H1 (cell line): ENCODE measurements at regions not wholly inside any gene's neighbourhood (a gene's known extent, or its start where the extent isn't known, plus 50 kb on each side); places are given as distances from the start of the nearest gene placed in this dataset.

Experiments used
- CTCF ChIA-PET: fragments of 300-600 bp; sonication (Branson Sonifier 250); formaldehyde crosslinking; loops from one replicate; lab custom pipeline; 2021; ENCODE audit not compliant: partially characterized antibody; lab: Charles Lee
- POLR2A ChIA-PET: fragments of 300-600 bp; sonication (Branson Sonifier 250); formaldehyde crosslinking; loops from one replicate; lab custom pipeline; 2021; ENCODE audit warnings: inconsistent platforms; ENCODE audit not compliant: partially characterized antibody; lab: Charles Lee
- DNase-seq, 2 experiments: peaks; one replicate each; pipeline versions ENCODE4 v3.0.0 to v3.0.0-alpha.2; 2010 to 2022; ENCODE audit warnings: low spot score in 2 of 2, low read depth in 1 of 2, mixed read lengths in 1 of 2
- FAIRE-seq: peaks from 2 replicates; lab custom pipeline; 2011; peaks lifted over from hg19 to GRCh38; lab: Jason Lieb, UNC
- H2AFZ ChIP-seq: 2 replicates; pipeline ENCODE4 v1.8.1; 2012; ENCODE audit warnings: low read length, inconsistent platforms
- H2AK5ac ChIP-seq: 2 replicates; pipeline ENCODE4 v1.6.1; 2013; ENCODE audit warnings: low read depth, low read length
- H2BK120ac ChIP-seq: replicated peaks from 2 replicates; pipeline ENCODE3; 2013; ENCODE audit warnings: low read depth, low read length, inconsistent platforms
- H2BK12ac ChIP-seq: 2 replicates; pipeline ENCODE4 v1.6.1; 2013; ENCODE audit warnings: low read depth, low read length
- H2BK15ac ChIP-seq: 2 replicates; pipeline ENCODE4 v1.6.1; 2013; ENCODE audit warnings: low read length
- H2BK20ac ChIP-seq: 2 replicates; pipeline ENCODE4 v1.6.1; 2013; ENCODE audit warnings: low read length
- H2BK5ac ChIP-seq: 2 replicates; pipeline ENCODE4 v1.6.1; 2013; ENCODE audit warnings: low read depth, low read length
- H3K14ac ChIP-seq: 2 replicates; pipeline ENCODE4 v1.6.1; 2013; ENCODE audit warnings: inconsistent platforms; ENCODE audit not compliant: insufficient read length
- H3K18ac ChIP-seq: 2 replicates; pipeline ENCODE4 v1.6.1; 2013; ENCODE audit warnings: low read length; ENCODE audit errors: extremely low read depth
- H3K23ac ChIP-seq: 2 replicates; pipeline ENCODE4 v1.6.1; 2013; ENCODE audit warnings: inconsistent platforms; ENCODE audit not compliant: insufficient read length
- H3K23me2 ChIP-seq: 2 replicates; pipeline ENCODE4 v1.6.1; 2013; ENCODE audit warnings: low read depth, low read length
- H3K27ac ChIP-seq: 2 replicates; pipeline ENCODE4 v1.6.1; 2011; ENCODE audit warnings: low read depth, low read length, inconsistent platforms
- H3K27me3 ChIP-seq, 4 experiments: replicated peaks in 1 of 4; 1 replicate in 1 of 4; 2 replicates in 3 of 4; pipeline versions ENCODE4 v1.6.1 to v1.8.1; 2011 to 2013; ENCODE audit warnings: low read length in 3 of 4, mild to moderate bottlenecking in 3 of 4, inconsistent platforms in 2 of 4, mixed read lengths in 2 of 4, moderate library complexity in 1 of 4; ENCODE audit not compliant: control insufficient read depth in 3 of 4, insufficient read depth in 3 of 4; ENCODE audit errors: extremely low read depth in 1 of 4
- H3K36me3 ChIP-seq, 4 experiments: 2 replicates each; pipeline versions ENCODE4 v1.6.1 to v1.8.1; 2011 to 2013; ENCODE audit warnings: mild to moderate bottlenecking in 4 of 4, low read length in 3 of 4, moderate library complexity in 2 of 4, control low read depth in 1 of 4, inconsistent platforms in 1 of 4; ENCODE audit not compliant: insufficient read depth in 4 of 4, control insufficient read depth in 2 of 4
- H3K4ac ChIP-seq: replicated peaks from 2 replicates; pipeline ENCODE3; 2013; ENCODE audit warnings: low read length, low read depth, mixed read lengths, inconsistent platforms; ENCODE audit not compliant: insufficient read length
- H3K4me1 ChIP-seq, 4 experiments: replicated peaks in 1 of 4; 1 replicate in 1 of 4; 2 replicates in 3 of 4; pipeline versions ENCODE4 v1.6.1 to v1.8.1; 2011 to 2013; ENCODE audit warnings: low read length in 3 of 4, inconsistent platforms in 2 of 4, mixed read lengths in 1 of 4; ENCODE audit not compliant: insufficient read depth in 4 of 4, control insufficient read depth in 3 of 4
- H3K4me2 ChIP-seq, 2 experiments: 2 replicates each; pipeline versions ENCODE4 v1.6.1 to v1.8.1; 2011 to 2013; ENCODE audit warnings: low read depth in 2 of 2, low read length in 2 of 2, control low read depth in 1 of 2, inconsistent platforms in 1 of 2, mild to moderate bottlenecking in 1 of 2; ENCODE audit not compliant: insufficient read depth in 1 of 2
- H3K4me3 ChIP-seq, 4 experiments: fragments of 200-600, 300-600 bp in 1 of 4; sonication (generic), shearing (Covaris generic), sonication (Bioruptor Twin) in 1 of 4; 2 replicates each; pipeline versions ENCODE4 v1.5.1 to v1.8.1; 2011 to 2016; ENCODE audit warnings: low read length in 4 of 4, low read depth in 3 of 4, control low read depth in 2 of 4, inconsistent platforms in 2 of 4, mild to moderate bottlenecking in 2 of 4, mixed read lengths in 1 of 4, moderate library complexity in 1 of 4; ENCODE audit not compliant: insufficient read depth in 2 of 4; ENCODE audit errors: extremely low read depth in 1 of 4
- H3K56ac ChIP-seq: replicated peaks from 2 replicates; pipeline ENCODE3; 2013; ENCODE audit warnings: low read depth, mild to moderate bottlenecking, mixed read lengths, low read length, inconsistent platforms; ENCODE audit not compliant: insufficient read length
- H3K79me1 ChIP-seq: 2 replicates; pipeline ENCODE4 v1.6.1; 2013; ENCODE audit warnings: low read depth, low read length, control low read depth
- H3K79me2 ChIP-seq, 2 experiments: 2 replicates each; pipeline versions ENCODE4 v1.6.1 to v1.8.1; 2012 to 2013; ENCODE audit warnings: low read length in 2 of 2, mild to moderate bottlenecking in 2 of 2, inconsistent platforms in 1 of 2; ENCODE audit not compliant: insufficient read depth in 2 of 2, control insufficient read depth in 1 of 2
- H3K9ac ChIP-seq, 4 experiments: replicated peaks in 1 of 4; 1 replicate in 1 of 4; 2 replicates in 3 of 4; pipeline versions ENCODE4 v1.6.1 to v1.8.1; 2011 to 2013; ENCODE audit warnings: low read depth in 3 of 4, low read length in 3 of 4, control low read depth in 2 of 4, mild to moderate bottlenecking in 2 of 4, moderate library complexity in 2 of 4, inconsistent platforms in 1 of 4; ENCODE audit errors: extremely low read depth in 1 of 4
- H3K9me3 ChIP-seq, 2 experiments: 2 replicates each; pipeline versions ENCODE4 v1.6.1 to v1.8.1; 2012 to 2013; ENCODE audit warnings: mild to moderate bottlenecking in 2 of 2, moderate library complexity in 2 of 2, control low read depth in 1 of 2, inconsistent platforms in 1 of 2, low read depth in 1 of 2, low read length in 1 of 2, mixed read lengths in 1 of 2; ENCODE audit not compliant: insufficient read depth in 2 of 2
- H4K20me1 ChIP-seq, 2 experiments: replicated peaks in 1 of 2; 2 replicates each; pipeline versions ENCODE3 to v1.8.1; 2011 to 2013; ENCODE audit warnings: inconsistent platforms in 2 of 2, low read length in 2 of 2, mild to moderate bottlenecking in 1 of 2; ENCODE audit not compliant: insufficient read depth in 2 of 2, control insufficient read depth in 1 of 2
- H4K5ac ChIP-seq: 2 replicates; pipeline ENCODE4 v1.6.1; 2013; ENCODE audit warnings: low read length, low read depth, mixed read lengths, inconsistent platforms; ENCODE audit not compliant: insufficient read length
- H4K8ac ChIP-seq: 2 replicates; pipeline ENCODE4 v1.8.0; 2013; ENCODE audit warnings: mild to moderate bottlenecking, moderate library complexity, low read length, inconsistent platforms; ENCODE audit not compliant: insufficient read depth; ENCODE audit errors: extremely low read depth
- H4K91ac ChIP-seq: replicated peaks from 2 replicates; pipeline ENCODE3; 2013; ENCODE audit warnings: low read length, mixed read lengths, inconsistent platforms; ENCODE audit not compliant: insufficient read length
- ASH2L ChIP-seq: fragments of 200-600, 300-600 bp; sonication (generic); IDR thresholded peaks from one replicate; pipeline ENCODE4 v1.7.1; 2017; ENCODE audit warnings: low read length
- ATF2 ChIP-seq: IDR thresholded peaks from 2 replicates; pipeline ENCODE4 v1.6.1; 2012; ENCODE audit warnings: low read length, inconsistent platforms
- FOSL1 ChIP-seq: IDR thresholded peaks from 2 replicates; pipeline ENCODE4 v1.6.1; 2011; ENCODE audit warnings: mild to moderate bottlenecking, low read depth, low read length, moderate library complexity; ENCODE audit not compliant: insufficient read depth
- GABPA ChIP-seq: IDR thresholded peaks from 2 replicates; pipeline ENCODE4 v1.6.1; 2011; ENCODE audit warnings: mild to moderate bottlenecking, low read length, moderate library complexity, borderline replicate concordance; ENCODE audit not compliant: insufficient read depth
- HDAC2 ChIP-seq, 2 experiments: fragments of 300-600 bp in 1 of 2; sonication (generic) in 1 of 2; IDR thresholded peaks; 2 replicates each; pipeline ENCODE4 v1.6.1; 2011 to 2012; ENCODE audit warnings: low read depth in 2 of 2, low read length in 2 of 2, mild to moderate bottlenecking in 2 of 2, moderate library complexity in 2 of 2, borderline replicate concordance in 1 of 2, inconsistent platforms in 1 of 2
- POLR2AphosphoS5 ChIP-seq: IDR thresholded peaks from 2 replicates; pipeline ENCODE4 v1.6.1; 2011; ENCODE audit warnings: low read depth, low read length
- POU5F1 ChIP-seq: IDR thresholded peaks from 2 replicates; pipeline ENCODE4 v1.6.1; 2011; ENCODE audit warnings: low read depth, mild to moderate bottlenecking, low read length, moderate library complexity
- RNF2 ChIP-seq: fragments of 200-900, 300-1000 bp; sonication (generic); IDR thresholded peaks from 2 replicates; pipeline ENCODE4 v1.7.1; 2016; ENCODE audit warnings: borderline replicate concordance, low read depth, mild to moderate bottlenecking, antibody characterized with exemption, low read length; ENCODE audit not compliant: poor library complexity, severe bottlenecking; ENCODE audit errors: missing control alignments
- SP1 ChIP-seq: IDR thresholded peaks from 2 replicates; pipeline ENCODE4 v1.6.1; 2011; ENCODE audit warnings: low read depth, low read length
- SP2 ChIP-seq: IDR thresholded peaks from 2 replicates; pipeline ENCODE4 v1.6.1; 2012; ENCODE audit warnings: mild to moderate bottlenecking, low read length, inconsistent platforms
- SP4 ChIP-seq: IDR thresholded peaks from 2 replicates; pipeline ENCODE4 v1.6.1; 2012; ENCODE audit warnings: low read length, inconsistent platforms
- TAF1 ChIP-seq: IDR thresholded peaks from 2 replicates; pipeline ENCODE4 v1.6.1; 2011; ENCODE audit warnings: mild to moderate bottlenecking, low read depth, low read length
- TCF12 ChIP-seq: IDR thresholded peaks from 2 replicates; pipeline ENCODE4 v1.6.1; 2011; ENCODE audit warnings: low read depth, mild to moderate bottlenecking, low read length
- WGBS, 2 experiments: shearing (Covaris generic) in 1 of 2; methylation state at CpG; one replicate each; pipeline versions ENCODE4 v1.1.6 to v1.1.7; 2013 to 2015; ENCODE audit warnings: low lambda C conversion rate in 2 of 2, mixed read lengths in 2 of 2, inconsistent platforms in 1 of 2, low coverage in 1 of 2, missing lambda C conversion rate in 1 of 2; ENCODE audit not compliant: insufficient replicate concordance in 2 of 2, insufficient coverage in 1 of 2, insufficient read length in 1 of 2; ENCODE audit errors: extremely low coverage in 1 of 2, missing lambda C conversion rate in 1 of 2; 5-methylcytosine and 5-hydroxymethylcytosine counted together

GRCh38 chr16:11465675-11466074, 120.4 kb downstream of the RMI2 start:
- no peak overlapping the region for H3K4ac ChIP-seq
- no peak overlapping the region for H2BK120ac ChIP-seq
- H2AK5ac ChIP-seq: no peak overlapping the region
- no peak overlapping the region for H2AFZ ChIP-seq
- no peaks in the 10 kb centered on the region for H4K20me1 ChIP-seq
- H2BK5ac ChIP-seq: no peak overlapping the region
- no peaks in the 10 kb centered on the region; the same call in 1 of the 2 replicates for H3K79me1 ChIP-seq
- no peak overlapping the region for H3K56ac ChIP-seq
- H3K27ac ChIP-seq: no peak overlapping the region
- H3K14ac ChIP-seq: no peak overlapping the region
- H3K4me1 ChIP-seq: no peaks in the 10 kb centered on the region
- no peaks in the 10 kb centered on the region for H3K23me2 ChIP-seq
- H3K9me3 ChIP-seq: no peaks in the 10 kb centered on the region
- H3K9ac ChIP-seq: no peak overlapping the region
- no peak overlapping the region for H2BK20ac ChIP-seq
- H3K18ac ChIP-seq: no peak overlapping the region
- H4K5ac ChIP-seq: no peak overlapping the region
- no peak overlapping the region for H4K91ac ChIP-seq
- H3K23ac ChIP-seq: no peak overlapping the region
- no peak for DNase-seq
- H3K4me2 ChIP-seq: no peak overlapping the region
- 94 to 100% methylated on average over 2 to 5 of the region's 5 CpGs for WGBS, 2 experiments
- FAIRE-seq: no peak
- no peaks in the 10 kb centered on the region for H3K79me2 ChIP-seq
- ChIA-PET POLR2A (interaction anchor here (0.7 to 0.8 kb wide), 2 partner anchors 26 to 28 kb away, joined by 3 read pairs; no protein-coding TSS in a partner anchor), CTCF (interaction anchor here (0.6 to 1.2 kb wide), 3 partner anchors 57 to 208 kb away, joined by 3 read pairs; no protein-coding TSS in a partner anchor)
- no peaks in the 10 kb centered on the region for H3K27me3 ChIP-seq
- H2BK12ac ChIP-seq: no peak overlapping the region
- H3K4me3 ChIP-seq: no peak overlapping the region
- no peak overlapping the region for H4K8ac ChIP-seq
- peaks cover 0 to 7% (median 2%) of the 10 kb centered on the region in 4 experiments; a peak in 1 of 8 replicates for H3K36me3 ChIP-seq
- no peak overlapping the region for H2BK15ac ChIP-seq
- no peak for TF ChIP-seq ASH2L
- no peak for TF ChIP-seq HDAC2 (IDR thresholded peaks at IDR 0.05; ENCODE audit: borderline replicate concordance in 1 of 2, low read depth in 2 of 2, low read length in 2 of 2)
- TF ChIP-seq SP1: no peak
- no peak for TF ChIP-seq SP4
- no peak for TF ChIP-seq POU5F1
- TF ChIP-seq FOSL1: no peak
- no peak for TF ChIP-seq SP2
- no peak for TF ChIP-seq POLR2AphosphoS5
- no peak for TF ChIP-seq TCF12
- TF ChIP-seq GABPA: no peak
- TF ChIP-seq TAF1: no peak
- TF ChIP-seq RNF2: no peak
- TF ChIP-seq ATF2: no peak
